ENCODE measurements at regions not wholly inside any gene's neighbourhood (a gene's known extent, or its start where the extent isn't known, plus 50 kb on each side); places are given as distances from the start of the nearest gene placed in this dataset.

GRCh38 chrX:10769195-10769594 lies 148.8 kb upstream of the MID1 start:
- Histone ChIP-seq H4K20me1 (ENCODE audit: insufficient read depth, low read length) (no peaks in the 10 kb centered on the region), H3K27ac (ENCODE audit: low read length) (no peak overlapping the region), H3K9me3 (ENCODE audit: insufficient read depth, low read length, severe bottlenecking) (no peaks in the 10 kb centered on the region), H3K4me1 (ENCODE audit: insufficient read depth, low read length) (no peaks in the 10 kb centered on the region), H3K36me3 (ENCODE audit: insufficient read depth, low read length) (no peaks in the 10 kb centered on the region), H3K4me3 (ENCODE audit: low read depth in 1 of 2, low read length in 2 of 2) (no peak overlapping the region), H3K27me3 (ENCODE audit: insufficient read depth, low read length, poor library complexity) (no peaks in the 10 kb centered on the region), H3K4me2 (ENCODE audit: insufficient read depth, low read length) (no peak overlapping the region), H3K79me2 (ENCODE audit: insufficient read depth, low read length) (no peaks in the 10 kb centered on the region), H2AFZ (ENCODE audit: low read depth, low read length) (no peak overlapping the region), H3K9ac (ENCODE audit: low read depth, low read length) (no peak overlapping the region)
- ATAC-seq (ENCODE audit: insufficient read depth, low read depth) (peak; percentile 58; the same call in 2 of the 3 replicates), DNase-seq (no peak)
- TF ChIP-seq CTCF (IDR thresholded peaks at IDR 0.05; ENCODE audit: borderline replicate concordance, extremely low read depth, low read length, poor library complexity, severe bottlenecking): peak; percentile 53
- TF ChIP-seq EZH2 (IDR thresholded peaks at IDR 0.05; ENCODE audit: borderline replicate concordance, low read depth, low read length, severe bottlenecking): no peak

GRCh38 chrX:10769696-10770619 lies 149.6 kb upstream of the MID1 start:
- no peak overlapping the region for H3K9ac ChIP-seq (ENCODE audit: low read depth, low read length)
- H3K4me1 ChIP-seq (ENCODE audit: insufficient read depth, low read length): no peaks in the 10 kb centered on the region
- TF ChIP-seq EZH2 (IDR thresholded peaks at IDR 0.05; ENCODE audit: borderline replicate concordance, low read depth, low read length, severe bottlenecking): no peak
- no peak for TF ChIP-seq CTCF (IDR thresholded peaks at IDR 0.05; ENCODE audit: borderline replicate concordance, extremely low read depth, low read length, poor library complexity, severe bottlenecking)
- no peak overlapping the region for H3K4me2 ChIP-seq (ENCODE audit: insufficient read depth, low read length)
- H3K79me2 ChIP-seq (ENCODE audit: insufficient read depth, low read length): no peaks in the 10 kb centered on the region
- no peaks in the 10 kb centered on the region for H3K36me3 ChIP-seq (ENCODE audit: insufficient read depth, low read length)
- no peaks in the 10 kb centered on the region for H3K27me3 ChIP-seq (ENCODE audit: insufficient read depth, low read length, poor library complexity)
- no peak for ATAC-seq (ENCODE audit: insufficient read depth, low read depth)
- H3K27ac ChIP-seq (ENCODE audit: low read length): no peak overlapping the region
- no peak overlapping the region for H2AFZ ChIP-seq (ENCODE audit: low read depth, low read length)
- H3K9me3 ChIP-seq (ENCODE audit: insufficient read depth, low read length, severe bottlenecking): no peaks in the 10 kb centered on the region
- H4K20me1 ChIP-seq (ENCODE audit: insufficient read depth, low read length): no peaks in the 10 kb centered on the region
- no peak for DNase-seq
- no peak overlapping the region for H3K4me3 ChIP-seq (ENCODE audit: low read depth in 1 of 2, low read length in 2 of 2)

- Histone ChIP-seq H2AFZ (ENCODE audit: low read depth, low read length) (no peak overlapping the region), H3K9ac (ENCODE audit: low read depth, low read length) (no peak overlapping the region), H3K9me3 (ENCODE audit: insufficient read depth, low read length, severe bottlenecking) (no peaks in the 10 kb centered on the region), H3K79me2 (ENCODE audit: insufficient read depth, low read length) (no peaks in the 10 kb centered on the region), H3K27me3 (ENCODE audit: insufficient read depth, low read length, poor library complexity) (no peaks in the 10 kb centered on the region), H4K20me1 (ENCODE audit: insufficient read depth, low read length) (no peaks in the 10 kb centered on the region), H3K4me1 (ENCODE audit: insufficient read depth, low read length) (no peaks in the 10 kb centered on the region), H3K36me3 (ENCODE audit: insufficient read depth, low read length) (no peaks in the 10 kb centered on the region), H3K4me3 (ENCODE audit: low read depth in 1 of 2, low read length in 2 of 2) (no peak overlapping the region), H3K4me2 (ENCODE audit: insufficient read depth, low read length) (no peak overlapping the region), H3K27ac (ENCODE audit: low read length) (no peak overlapping the region)
- ATAC-seq (ENCODE audit: insufficient read depth, low read depth) (no peak), DNase-seq (no peak)
- TF ChIP-seq CTCF (IDR thresholded peaks at IDR 0.05; ENCODE audit: borderline replicate concordance, extremely low read depth, low read length, poor library complexity, severe bottlenecking) (no peak), EZH2 (IDR thresholded peaks at IDR 0.05; ENCODE audit: borderline replicate concordance, low read depth, low read length, severe bottlenecking) (no peak)
Measured at GRCh38 chrX:10773318-10773717, 152.9 kb upstream of the MID1 start.

Measured in DND-41 (cell line).